HG02943 (cell line): ENCODE measurements at regions not wholly inside any gene's neighbourhood (a gene's known extent, or its start where the extent isn't known, plus 50 kb on each side); places are given as distances from the start of the nearest gene placed in this dataset.

Source experiments
- ATAC-seq: cut with Tn5 transposase; IDR thresholded peaks from one replicate; pipeline ENCODE4 v1.9.1; 2021; ENCODE audit warnings: mild to moderate bottlenecking, low read depth, moderate library complexity; ENCODE audit not compliant: unreplicated experiment

DNA sequence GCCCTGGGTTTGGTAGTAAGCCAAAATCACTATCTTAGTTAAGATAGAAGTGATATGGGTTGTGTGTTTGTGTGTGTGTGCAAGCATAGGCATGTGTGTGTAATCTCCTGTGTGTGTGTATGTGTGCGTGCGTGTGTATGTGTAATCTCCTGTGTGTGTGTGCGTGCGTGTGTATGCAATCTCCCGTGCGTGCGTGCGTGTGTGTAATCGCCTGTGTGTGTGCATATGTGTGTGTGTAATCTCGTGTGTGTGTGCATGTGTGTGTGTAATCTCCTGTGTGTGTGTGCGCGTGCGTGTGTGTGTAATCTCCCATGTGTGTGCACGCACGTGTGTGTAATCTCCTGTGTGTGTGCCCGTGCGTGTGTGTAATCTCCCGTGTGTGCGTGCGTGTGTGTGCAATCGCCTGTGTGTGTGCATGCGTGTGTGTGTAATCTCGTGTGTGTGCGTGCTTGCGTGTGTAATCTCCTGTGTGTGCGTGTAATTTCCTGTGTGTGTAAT lies 219.3 kb upstream of the GGTLC1 start:
- no peak for ATAC-seq

GRCh38 chr20:24206995-24207394 lies 218.4 kb upstream of the GGTLC1 start:
- ATAC-seq, result no peak

GRCh38 chr20:24203526-24204183 lies 215.1 kb upstream of the GGTLC1 start:
- no peak for ATAC-seq

GRCh38 chr20:24199501-24199900 lies 210.9 kb upstream of the GGTLC1 start:
- no peak for ATAC-seq

DNA sequence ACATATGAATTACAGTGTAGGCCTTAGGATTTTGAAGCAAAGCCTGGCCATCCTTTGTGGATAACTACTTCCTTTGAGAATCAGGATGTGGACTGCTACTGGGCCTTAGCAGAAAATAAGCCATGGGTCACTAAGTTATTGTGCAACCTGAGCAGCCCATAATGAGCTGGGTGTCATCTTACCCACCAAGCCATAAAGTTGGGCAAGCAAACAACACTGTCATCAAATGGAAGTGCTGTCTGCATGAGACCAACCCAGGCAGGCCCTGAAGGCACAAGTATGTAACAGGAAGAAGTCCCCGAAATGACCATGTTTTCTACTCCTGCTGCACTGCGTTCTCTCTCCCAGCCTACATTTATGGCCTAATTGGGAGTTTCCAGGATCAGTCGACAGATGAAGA lies 205.6 kb upstream of the GGTLC1 start:
- no peak for ATAC-seq

DNA sequence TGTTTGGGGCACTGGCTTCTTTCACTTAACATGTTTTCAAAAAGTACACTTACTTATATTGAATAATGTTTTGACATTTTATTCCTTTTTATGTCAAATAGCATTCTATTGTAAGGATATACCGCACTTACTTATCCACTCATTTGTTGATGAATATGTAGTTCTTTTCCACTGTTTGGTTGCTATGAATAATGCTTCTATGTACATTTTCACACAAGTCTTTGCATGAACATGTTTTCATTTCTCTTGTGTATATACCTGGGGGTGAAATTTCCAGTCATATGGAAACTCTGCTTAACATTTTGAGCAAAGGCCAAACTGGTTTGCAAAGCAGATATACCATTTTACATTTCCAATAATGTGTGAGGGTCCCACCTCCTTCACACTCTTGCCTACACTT lies 202.3 kb upstream of the GGTLC1 start:
- no peak for ATAC-seq

DNA sequence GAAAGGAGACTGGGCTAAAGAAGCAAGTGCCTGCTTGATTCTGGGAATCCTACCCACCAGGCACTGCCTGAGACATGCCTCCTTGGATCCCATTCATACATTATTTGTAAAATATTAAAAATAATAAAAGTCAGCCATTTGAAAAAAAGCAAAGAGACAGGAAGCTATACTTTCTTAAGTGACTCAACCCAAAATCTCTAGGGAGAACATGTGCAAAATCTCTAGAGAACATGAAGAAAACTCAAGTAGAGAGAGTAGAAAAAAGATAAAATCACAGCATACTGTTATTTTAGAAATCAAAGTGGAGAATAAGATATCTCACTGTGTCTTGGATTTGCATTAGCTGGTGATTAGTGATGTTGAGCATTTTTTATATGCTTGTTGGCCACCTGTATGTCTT lies 197.2 kb upstream of the GGTLC1 start:
- ATAC-seq, result no peak

GRCh38 chr20:24181151-24181550 lies 192.6 kb upstream of the GGTLC1 start:
- ATAC-seq, result no peak

- ATAC-seq, result no peak
Observed at GRCh38 chr20:24169256-24169655, 180.7 kb upstream of the GGTLC1 start.

DNA sequence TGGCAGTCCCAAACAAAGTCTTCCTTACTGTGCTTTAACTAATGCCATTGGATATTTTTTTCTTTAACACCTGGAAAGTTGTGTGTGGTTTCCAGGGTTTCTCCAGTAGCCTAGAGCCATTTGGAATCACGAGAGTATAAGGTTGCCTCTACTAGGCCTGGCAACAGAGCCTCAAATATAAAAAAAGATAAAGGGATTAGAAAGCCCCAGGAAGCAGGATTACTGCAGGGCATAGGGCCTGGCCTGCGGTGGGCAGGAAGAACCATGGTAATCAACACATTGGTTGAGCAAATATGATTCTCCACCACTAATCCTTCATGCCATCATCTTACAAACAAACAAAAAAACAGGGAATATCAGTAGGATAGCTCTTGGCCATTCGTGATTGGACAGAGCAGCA lies 177.8 kb upstream of the GGTLC1 start:
- ATAC-seq, result no peak

- ATAC-seq, result no peak
Observed at GRCh38 chr20:24166123-24166381, 177.5 kb upstream of the GGTLC1 start.

DNA sequence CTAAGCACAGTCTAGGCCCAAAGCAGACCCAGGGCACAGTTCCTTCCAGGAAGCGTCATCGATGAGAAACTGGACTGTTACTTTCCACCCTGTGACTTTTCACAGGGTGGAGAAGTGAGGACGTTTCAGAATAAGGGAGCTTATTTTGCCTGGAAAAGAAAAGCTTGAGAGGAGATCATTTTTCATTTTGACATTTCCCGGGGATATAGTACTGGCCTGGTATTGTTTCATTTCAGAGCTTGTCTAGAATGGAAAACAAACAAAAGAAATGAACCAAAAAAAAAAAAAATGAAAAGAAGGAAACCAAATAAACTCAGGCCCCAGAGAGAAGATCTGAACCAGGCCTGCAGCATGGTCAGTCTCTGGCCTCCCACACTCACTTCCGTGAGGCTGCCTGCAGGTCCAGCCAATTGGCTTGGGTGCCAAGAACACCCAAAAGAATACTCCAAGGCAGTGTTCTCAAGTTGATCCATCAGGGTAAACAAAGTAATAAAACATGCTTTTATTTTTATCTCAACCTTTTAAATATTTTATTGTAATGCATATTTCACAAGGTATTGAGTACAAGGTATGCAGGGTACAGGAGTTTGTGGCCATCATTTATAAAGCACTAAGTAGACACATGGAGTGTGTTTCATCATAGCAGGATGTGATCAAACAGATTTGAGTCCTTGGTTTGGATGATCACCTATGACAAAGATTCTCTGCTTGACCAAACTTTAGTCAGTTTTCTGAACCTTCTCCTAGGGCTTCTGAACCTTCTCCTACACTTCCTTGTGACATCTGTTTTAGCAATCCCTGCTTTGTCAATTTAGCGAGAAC lies 176.9 kb upstream of the GGTLC1 start:
- ATAC-seq, result no peak

- ATAC-seq, result no peak
Observed at GRCh38 chr20:24164360-24164759, 175.8 kb upstream of the GGTLC1 start.

GRCh38 chr20:24163506-24163905 lies 174.9 kb upstream of the GGTLC1 start:
- ATAC-seq, result no peak

DNA sequence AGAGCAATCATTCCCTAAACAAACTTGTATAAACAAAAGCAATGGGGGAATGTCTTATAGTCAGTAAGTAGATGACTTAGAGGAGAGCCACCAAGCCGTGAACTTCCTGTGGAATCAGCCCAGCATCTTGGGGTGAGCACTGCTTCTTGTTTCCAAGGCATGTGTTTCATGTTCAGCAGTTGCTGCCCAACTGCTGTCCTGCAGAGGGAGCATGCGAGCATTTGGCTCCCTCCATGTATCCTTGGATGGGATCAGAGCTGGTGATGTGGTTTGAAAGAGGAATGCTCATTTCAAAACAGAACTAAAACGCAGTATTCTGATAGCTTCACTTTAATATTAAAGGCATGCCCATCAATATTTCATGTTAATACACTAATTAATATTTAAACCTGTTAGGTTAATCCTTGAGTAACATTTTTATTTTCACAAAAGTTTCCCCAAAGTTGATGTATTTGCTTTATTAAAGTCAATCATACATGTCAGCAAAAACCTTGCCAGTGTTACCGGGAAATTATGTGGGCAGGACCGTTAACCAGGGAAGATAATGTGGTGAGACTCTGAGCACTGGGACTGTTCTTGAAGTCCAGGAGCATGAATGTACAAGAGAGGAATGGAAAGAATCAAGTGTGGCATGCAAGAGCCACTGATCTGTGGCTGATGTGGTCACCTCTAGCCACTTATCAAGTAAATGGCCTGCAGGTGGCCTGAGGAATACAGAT lies 172.1 kb upstream of the GGTLC1 start:
- no peak for ATAC-seq

GRCh38 chr20:24158281-24158680 lies 169.7 kb upstream of the GGTLC1 start:
- no peak for ATAC-seq

DNA sequence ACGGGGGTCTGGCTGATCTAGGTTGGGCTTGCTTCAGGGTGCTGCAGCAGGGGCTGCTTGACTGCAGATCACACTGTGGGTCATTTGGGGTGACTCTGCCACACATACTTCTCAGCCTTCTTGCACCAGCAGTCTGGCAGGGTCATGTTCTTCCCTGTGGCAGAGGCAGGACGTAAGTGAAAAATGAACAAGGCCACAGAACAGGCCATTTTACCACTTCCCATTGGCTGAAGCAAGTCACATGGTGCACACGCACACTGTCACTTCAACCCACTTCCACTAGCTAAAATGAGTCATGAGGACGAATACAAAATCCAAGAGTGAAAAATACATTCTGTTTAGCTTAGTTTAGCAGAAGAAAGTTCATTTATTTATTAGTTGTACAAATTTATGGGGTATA lies 168.6 kb upstream of the GGTLC1 start:
- ATAC-seq, result no peak

GRCh38 chr20:24153101-24154040 lies 164.8 kb upstream of the GGTLC1 start:
- no peak for ATAC-seq

DNA sequence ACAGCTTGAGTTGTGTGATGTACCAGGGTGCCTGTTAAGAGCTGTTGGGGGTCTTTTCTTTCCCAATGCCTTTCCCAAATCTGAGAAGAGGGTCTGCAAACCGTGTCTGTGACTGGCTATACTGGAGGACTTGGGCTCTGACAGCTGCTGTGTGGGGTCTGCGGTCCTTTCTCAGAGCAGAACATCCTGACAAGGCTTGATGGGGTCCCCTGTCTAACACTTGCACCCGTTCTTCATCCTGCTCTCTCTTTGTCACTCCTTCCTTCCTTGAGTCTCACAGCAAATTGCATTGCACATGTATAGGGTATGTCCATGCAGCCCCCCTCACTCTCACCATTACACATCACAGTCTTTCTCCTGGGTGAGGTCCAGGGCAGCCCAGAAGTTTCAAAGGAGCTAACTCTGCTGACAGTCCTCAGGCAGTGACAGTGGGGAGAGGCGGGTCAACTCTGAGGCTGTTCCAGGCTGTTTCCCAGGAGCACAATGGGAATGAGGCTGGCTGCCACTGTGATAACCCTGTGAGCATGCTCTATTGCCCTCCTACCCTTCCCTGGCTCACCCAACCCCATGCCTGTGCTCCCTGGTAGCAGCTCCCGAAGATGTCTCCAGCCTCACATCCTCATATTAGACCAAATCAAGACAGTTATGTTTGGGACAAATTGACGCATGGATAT lies 163.2 kb upstream of the GGTLC1 start:
- no peak for ATAC-seq

GRCh38 chr20:24150406-24150805 lies 161.8 kb upstream of the GGTLC1 start:
- ATAC-seq, result no peak
